EL (cell line): ENCODE measurements at regions not wholly inside any gene's neighbourhood (a gene's known extent, or its start where the extent isn't known, plus 50 kb on each side); places are given as distances from the start of the nearest gene placed in this dataset.
"Not testable (repeated sequence)": the region's sequence is repeated elsewhere in the genome, so short reads cannot be mapped to it uniquely, and the experiment has no call there.

Experiments
- DNase-seq: peaks from one replicate; pipeline ENCODE4 v3.0.0-alpha.2; 2016

- DNase-seq, result no peak
Measured at GRCh38 chr20:1747953-1748577, 90.5 kb upstream of the SIRPG start.

GRCh38 chr20:1742049-1742434, 84.5 kb upstream of the SIRPG start:
- DNase-seq, result not testable (repeated sequence)

GRCh38 chr20:1741309-1742048, 83.9 kb upstream of the SIRPG start:
- DNase-seq, result no peak

GRCh38 chr20:1737134-1737533, 79.6 kb upstream of the SIRPG start:
- DNase-seq, result no peak

- DNase-seq, result no peak
Measured at GRCh38 chr20:1735417-1736089, 78.0 kb upstream of the SIRPG start.

- peak; percentile 12 for DNase-seq
Measured at GRCh38 chr20:1734269-1734858, 76.8 kb upstream of the SIRPG start.

- DNase-seq, result not testable (repeated sequence)
Measured at GRCh38 chr20:1731828-1732375, 74.3 kb upstream of the SIRPG start.

- not testable (repeated sequence) for DNase-seq
Measured at GRCh38 chr20:1730981-1731711, 73.6 kb upstream of the SIRPG start.

GRCh38 chr20:1727303-1727702, 69.7 kb upstream of the SIRPG start:
- DNase-seq, result not testable (repeated sequence)

GRCh38 chr20:1724901-1725300, 67.3 kb upstream of the SIRPG start:
- DNase-seq, result no peak

GRCh38 chr20:1722513-1723050, 65.0 kb upstream of the SIRPG start:
- no peak for DNase-seq

- DNase-seq, result no peak
Measured at GRCh38 chr20:1721687-1722512, 64.3 kb upstream of the SIRPG start.

GRCh38 chr20:1720845-1721475, 63.4 kb upstream of the SIRPG start:
- DNase-seq, result no peak

- DNase-seq, result no peak
Measured at GRCh38 chr20:1720226-1720625, 62.6 kb upstream of the SIRPG start.

- peak; percentile 94 for DNase-seq
Measured at GRCh38 chr20:1718604-1719384, 61.2 kb upstream of the SIRPG start.

- peak; percentile 19 for DNase-seq
Measured at GRCh38 chr20:1712634-1713624, 55.4 kb upstream of the SIRPG start.

GRCh38 chr20:1711826-1712601, 54.4 kb upstream of the SIRPG start:
- no peak for DNase-seq

- DNase-seq, result no peak
Measured at GRCh38 chr20:1711266-1711665, 53.7 kb upstream of the SIRPG start.
